PC-3 (cell line): ENCODE measurements at regions not wholly inside any gene's neighbourhood (a gene's known extent, or its start where the extent isn't known, plus 50 kb on each side); places are given as distances from the start of the nearest gene placed in this dataset.

Experiments
- EZH2 ChIP-seq: fragments of 300-600 bp; sonication (generic); IDR thresholded peaks from one replicate; pipeline ENCODE4 v1.6.1; 2017; ENCODE audit warnings: antibody characterized with exemption, mild to moderate bottlenecking, low read length; ENCODE audit not compliant: unreplicated experiment
- EZH2phosphoT487 ChIP-seq: fragments of 300-600 bp; sonication (generic); IDR thresholded peaks from 2 replicates; pipeline ENCODE4 v1.6.1; 2018; ENCODE audit warnings: mild to moderate bottlenecking, antibody characterized with exemption, low read length, borderline replicate concordance
- TF ChIP-seq, protein P1 (sequence below): fragments of 300-600 bp; sonication (generic); conservative IDR thresholded peaks from 2 replicates; pipeline ENCODE4 v1.5.1; 2017; ENCODE audit warnings: antibody characterized with exemption, low read depth, mild to moderate bottlenecking, low read length

DNA sequence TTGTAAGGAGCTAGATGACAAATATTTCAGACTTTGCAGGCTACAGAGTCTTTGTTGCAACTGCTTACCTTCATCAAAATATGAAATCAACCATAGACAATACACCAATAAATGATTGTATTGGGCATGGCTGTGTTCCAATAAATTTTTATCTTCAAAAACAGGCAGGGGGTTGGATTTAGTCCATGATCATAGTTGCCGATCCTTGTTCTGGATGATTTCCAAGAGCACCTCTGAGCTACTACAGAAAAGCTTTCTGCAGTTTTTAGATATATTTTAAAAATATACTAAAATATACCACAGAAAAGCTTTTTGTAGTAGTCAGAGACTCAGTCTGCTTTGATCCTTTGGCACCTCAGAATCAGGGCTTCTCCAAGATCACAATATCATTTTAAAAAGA lies 145.0 kb downstream of the HTR1B start:
- TF ChIP-seq, protein P1, sequence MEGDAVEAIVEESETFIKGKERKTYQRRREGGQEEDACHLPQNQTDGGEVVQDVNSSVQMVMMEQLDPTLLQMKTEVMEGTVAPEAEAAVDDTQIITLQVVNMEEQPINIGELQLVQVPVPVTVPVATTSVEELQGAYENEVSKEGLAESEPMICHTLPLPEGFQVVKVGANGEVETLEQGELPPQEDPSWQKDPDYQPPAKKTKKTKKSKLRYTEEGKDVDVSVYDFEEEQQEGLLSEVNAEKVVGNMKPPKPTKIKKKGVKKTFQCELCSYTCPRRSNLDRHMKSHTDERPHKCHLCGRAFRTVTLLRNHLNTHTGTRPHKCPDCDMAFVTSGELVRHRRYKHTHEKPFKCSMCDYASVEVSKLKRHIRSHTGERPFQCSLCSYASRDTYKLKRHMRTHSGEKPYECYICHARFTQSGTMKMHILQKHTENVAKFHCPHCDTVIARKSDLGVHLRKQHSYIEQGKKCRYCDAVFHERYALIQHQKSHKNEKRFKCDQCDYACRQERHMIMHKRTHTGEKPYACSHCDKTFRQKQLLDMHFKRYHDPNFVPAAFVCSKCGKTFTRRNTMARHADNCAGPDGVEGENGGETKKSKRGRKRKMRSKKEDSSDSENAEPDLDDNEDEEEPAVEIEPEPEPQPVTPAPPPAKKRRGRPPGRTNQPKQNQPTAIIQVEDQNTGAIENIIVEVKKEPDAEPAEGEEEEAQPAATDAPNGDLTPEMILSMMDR = no peak
- TF ChIP-seq EZH2 = no peak
- no peak for TF ChIP-seq EZH2phosphoT487
